HG03460 (cell line): ENCODE measurements at regions not wholly inside any gene's neighbourhood (a gene's known extent, or its start where the extent isn't known, plus 50 kb on each side); places are given as distances from the start of the nearest gene placed in this dataset.

Experiments
- ATAC-seq: cut with Tn5 transposase; IDR thresholded peaks from one replicate; pipeline ENCODE4 v1.9.1; 2021; ENCODE audit not compliant: unreplicated experiment

GRCh38 chr2:42926434-42927333 lies 134.3 kb upstream of the HAAO start:
- ATAC-seq = no peak

DNA sequence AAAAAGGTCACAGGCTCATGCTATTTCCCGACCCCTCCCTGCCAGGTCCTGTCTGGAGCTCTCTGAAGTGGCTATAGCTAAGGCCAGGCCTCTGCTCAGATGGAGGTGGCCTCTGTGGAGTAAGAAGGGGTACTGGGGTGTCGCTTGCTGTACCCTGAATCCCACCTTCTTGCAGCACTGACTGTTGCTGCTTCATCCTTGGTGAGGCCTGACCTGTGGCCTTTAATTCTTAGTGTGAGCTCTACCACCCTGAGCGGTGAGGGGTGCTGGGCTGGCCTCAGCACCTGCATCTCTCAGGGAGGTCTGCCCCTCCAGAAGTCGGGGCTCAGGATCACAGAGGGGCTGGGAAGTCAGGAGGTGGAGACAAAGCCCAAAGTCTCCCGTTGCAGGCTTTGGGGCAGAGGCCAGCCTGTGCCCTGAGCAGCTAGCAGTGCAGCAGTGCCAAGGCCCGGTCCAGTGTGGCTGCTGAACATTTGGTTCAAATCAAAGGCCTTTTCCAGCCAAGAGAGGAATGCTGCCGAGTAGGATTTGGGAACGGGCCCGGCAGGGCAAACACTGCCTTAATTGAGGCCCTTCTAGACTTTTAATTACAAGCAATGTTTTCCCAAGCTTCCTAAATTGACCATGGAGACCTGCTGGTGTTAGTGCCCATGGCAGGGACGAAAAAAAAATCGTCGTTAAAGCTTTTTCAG lies 133.5 kb upstream of the HAAO start:
- no peak for ATAC-seq

DNA sequence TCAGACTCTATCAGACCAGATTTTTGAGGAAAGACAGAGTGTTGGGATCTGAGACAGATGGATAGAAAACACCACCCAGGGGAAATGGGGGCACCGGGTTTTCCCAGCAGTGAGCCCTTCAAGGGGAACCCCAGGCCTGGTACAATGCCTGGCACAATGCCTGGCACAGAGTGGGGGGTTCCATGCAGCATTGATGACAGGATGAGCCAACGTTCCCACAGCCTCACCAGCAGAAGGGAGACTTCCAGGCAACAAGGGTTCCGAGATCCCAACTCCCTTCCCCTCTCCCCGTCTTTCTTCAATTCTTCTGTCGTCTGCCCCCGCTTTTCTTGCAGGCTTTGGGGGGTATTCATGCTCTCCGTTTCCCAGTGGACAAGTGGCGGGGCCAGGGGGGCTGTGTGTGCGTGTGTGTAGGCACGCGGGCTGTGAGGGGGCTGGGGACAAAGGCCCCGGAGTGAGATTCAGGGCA lies 132.1 kb upstream of the HAAO start:
- no peak for ATAC-seq

- no peak for ATAC-seq
Measured at GRCh38 chr2:42923580-42924417, 131.4 kb upstream of the HAAO start.

GRCh38 chr2:42922790-42923579 lies 130.6 kb upstream of the HAAO start:
- ATAC-seq = no peak

DNA sequence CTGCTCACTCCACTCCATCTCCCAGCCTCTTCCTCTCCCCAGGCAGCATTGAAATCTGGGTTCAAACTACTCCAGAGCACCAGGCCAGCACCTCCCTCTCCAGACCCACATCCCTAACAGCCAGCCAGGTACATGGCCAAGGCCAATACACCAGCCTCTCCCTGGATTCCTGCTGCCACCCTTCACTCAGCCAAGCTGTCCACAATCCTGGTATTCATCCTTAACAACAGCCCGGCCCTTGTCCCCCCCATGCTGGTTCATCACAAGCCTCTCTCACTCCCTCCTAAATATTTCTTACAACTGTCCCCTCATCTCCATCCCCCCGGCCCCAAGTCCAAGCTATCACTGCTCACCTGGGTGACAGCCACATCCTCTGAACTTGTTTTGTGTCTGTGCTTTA lies 129.9 kb upstream of the HAAO start:
- no peak for ATAC-seq

GRCh38 chr2:42921721-42922120 lies 129.3 kb upstream of the HAAO start:
- no peak for ATAC-seq

DNA sequence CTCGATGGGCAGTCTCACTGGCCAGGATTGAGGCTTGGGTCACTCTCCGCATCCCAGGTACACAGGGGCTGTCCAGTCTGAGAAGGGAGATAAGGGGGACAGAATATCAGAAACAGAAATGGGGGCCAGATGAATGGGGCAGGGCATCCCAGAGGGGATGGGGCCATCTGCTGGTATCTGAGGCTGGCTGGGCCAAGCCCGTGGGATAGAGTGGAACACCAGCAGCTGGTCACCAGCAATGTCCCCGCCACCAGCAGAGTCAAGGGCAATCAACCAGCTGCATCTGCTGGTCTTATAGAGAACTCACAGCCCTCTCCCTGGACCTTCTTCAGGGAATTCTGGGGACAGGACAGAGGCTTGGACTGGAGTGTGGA lies 128.8 kb upstream of the HAAO start:
- ATAC-seq = no peak

DNA sequence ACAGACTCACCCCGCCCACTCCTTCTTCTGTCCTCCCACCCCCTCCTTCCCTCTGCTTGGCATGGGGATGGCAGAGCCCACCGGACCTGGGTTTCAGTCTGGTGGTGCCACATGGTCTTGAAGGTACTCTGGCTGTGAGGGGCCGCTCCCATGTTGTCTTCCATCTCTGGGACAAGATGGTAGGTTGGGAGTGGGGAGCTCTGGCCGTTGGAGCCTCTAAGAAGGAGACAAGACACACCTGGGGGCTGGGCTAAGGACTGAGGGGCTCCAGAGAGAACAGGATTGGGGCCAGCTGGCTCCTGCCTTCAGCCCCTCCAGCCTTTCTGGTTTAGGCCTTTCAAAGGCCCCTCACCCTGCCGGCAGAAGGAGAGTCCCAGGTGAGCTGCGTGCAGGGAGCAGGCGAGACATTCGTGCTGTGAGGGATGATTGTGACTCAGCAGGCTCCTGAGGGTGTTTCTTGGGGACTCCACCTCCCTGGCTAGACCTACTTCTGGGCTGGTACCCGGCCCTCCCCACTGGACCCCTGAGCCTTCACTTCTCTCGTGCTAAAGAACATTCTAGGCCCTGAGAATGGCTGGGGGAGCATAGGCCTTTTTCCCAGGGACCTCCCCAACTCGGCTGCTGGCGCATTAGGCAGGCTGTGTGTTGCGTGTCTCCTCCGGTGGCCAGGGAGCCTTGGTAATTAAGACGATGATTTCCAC lies 128.2 kb upstream of the HAAO start:
- no peak for ATAC-seq

- no peak for ATAC-seq
Measured at GRCh38 chr2:42918671-42919318, 126.4 kb upstream of the HAAO start.

- ATAC-seq = no peak
Measured at GRCh38 chr2:42918041-42918440, 125.7 kb upstream of the HAAO start.

DNA sequence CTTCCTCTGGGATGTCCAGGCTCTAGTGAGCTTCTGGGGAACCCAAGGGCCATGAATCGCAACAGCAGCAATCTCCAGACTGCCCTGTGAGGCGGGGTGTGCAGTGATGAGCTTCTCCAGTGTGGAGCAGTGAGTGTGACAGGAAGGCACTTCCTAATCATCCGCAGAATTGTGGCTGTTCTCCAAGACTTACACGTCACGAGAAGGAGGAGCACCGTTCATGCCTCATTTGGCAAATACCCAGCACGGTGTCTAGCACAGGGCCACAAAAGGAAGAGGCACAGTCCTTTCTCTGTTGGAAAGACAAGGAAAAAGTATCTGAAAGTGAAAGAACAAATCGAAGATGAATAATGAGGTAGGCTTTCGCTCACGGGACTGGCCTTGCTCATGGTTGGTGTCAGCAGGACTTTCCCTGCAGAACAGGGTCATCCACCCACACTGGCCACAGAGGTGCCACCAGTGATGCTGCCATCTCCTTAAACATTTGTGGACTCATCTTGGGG lies 125.1 kb upstream of the HAAO start:
- ATAC-seq = no peak

DNA sequence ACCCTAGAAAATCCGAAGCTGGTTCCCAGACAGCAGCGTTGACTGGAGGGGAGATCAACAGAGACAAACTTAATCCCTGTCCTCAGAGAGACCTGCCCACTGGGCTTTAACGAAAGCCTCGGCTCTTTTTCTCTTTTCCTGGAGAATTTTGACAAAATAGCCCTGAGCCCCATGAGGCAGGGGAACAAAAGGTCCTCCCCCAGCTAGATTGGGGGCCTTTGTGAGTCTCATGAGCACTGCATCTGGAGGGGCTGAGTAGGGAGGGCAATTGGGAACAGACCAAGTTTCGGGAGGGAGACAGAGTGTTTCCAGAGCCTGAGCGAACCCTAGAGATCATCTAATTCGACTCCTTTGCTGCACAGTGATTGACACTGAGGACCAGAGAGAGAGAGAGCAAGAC lies 123.9 kb upstream of the HAAO start:
- ATAC-seq = no peak

GRCh38 chr2:42914860-42915259 lies 122.5 kb upstream of the HAAO start:
- no peak for ATAC-seq

- ATAC-seq = no peak
Measured at GRCh38 chr2:42914314-42914713, 121.9 kb upstream of the HAAO start.

DNA sequence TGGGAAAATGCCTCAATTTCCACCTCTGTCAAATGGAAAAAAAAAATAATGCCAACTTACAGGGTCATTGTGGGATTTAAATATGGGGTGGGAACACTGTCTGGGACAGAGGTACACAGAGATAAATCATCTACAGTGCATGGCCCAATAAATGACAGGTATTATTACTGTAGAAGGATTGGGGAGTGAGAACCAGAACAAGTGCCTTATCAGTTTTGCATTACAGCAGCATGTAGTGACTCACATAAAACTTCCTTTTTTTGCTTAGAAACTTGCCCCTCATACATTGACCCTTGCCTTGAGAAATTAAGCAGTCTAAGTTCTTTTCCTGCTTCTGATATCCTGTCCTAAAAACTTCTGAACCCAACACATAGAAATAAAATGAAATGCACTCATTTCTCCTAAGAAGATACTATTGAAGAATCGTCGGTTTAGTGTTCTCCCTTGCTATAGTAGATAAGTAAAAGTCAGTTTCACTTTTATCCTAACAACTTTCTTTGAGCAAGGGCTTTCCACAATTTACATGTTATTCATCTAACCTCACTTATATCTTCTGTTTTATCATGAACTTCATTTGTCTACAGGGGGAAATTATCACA lies 121.0 kb upstream of the HAAO start:
- ATAC-seq = no peak

DNA sequence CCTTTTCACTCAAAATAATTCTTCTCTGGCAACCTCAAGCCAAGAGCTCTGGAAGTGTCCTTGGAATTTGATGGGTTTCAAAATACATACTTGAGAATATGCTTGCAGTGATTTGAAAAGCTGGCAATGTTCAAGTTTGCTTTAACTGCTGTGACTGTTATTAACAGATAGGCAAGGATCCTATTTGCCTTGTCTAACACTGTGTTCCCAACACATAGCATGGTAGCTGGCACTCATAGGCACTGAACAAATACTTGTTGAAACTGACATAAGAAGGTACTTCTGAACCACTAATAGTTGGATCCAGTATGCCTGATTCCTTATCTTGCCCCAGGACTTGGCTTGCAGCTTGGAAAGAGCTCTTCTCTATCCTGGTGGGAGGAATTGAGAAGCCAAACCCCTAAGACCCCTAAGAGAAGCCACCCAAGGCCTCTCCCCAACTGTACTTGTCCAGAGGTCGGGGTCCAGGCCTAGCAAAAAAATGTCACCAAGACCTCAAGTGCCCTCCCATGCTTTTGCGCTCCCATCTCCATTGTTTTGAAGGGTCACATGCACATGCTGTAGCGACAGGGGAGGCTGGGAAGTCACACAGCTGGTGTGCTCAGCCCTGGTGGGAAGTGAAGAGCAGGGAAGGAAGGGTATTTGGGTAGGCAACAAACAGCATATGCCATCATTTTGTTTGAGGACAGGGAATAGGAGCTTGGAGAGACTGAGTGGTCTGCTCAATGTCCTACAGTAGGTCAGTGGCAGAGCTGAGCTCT lies 118.4 kb upstream of the HAAO start:
- no peak for ATAC-seq

- ATAC-seq = no peak
Measured at GRCh38 chr2:42909966-42910365, 117.6 kb upstream of the HAAO start.
